Epithelial cell of proximal tubule (primary cell): ENCODE measurements at regions not wholly inside any gene's neighbourhood (a gene's known extent, or its start where the extent isn't known, plus 50 kb on each side); places are given as distances from the start of the nearest gene placed in this dataset.
A peak's percentile ranks its signal among the peaks of the same experiment; 100 is the strongest.

Experiments used
- DNase-seq: peaks from one replicate; pipeline ENCODE4 v3.0.0-alpha.2; 2011; ENCODE audit warnings: low read depth
- H3K4me3 ChIP-seq: 2 replicates; pipeline ENCODE4 v1.5.1; 2011; ENCODE audit warnings: low read depth, mild to moderate bottlenecking, low read length
- CTCF ChIP-seq: conservative IDR thresholded peaks from 2 replicates; pipeline ENCODE4 v1.5.1; 2012; ENCODE audit warnings: low read depth, mild to moderate bottlenecking, low read length

GRCh38 chr10:90407851-90408250 lies 450.0 kb downstream of the HTR7 start:
- DNase-seq, result no peak
- TF ChIP-seq CTCF, result no peak
- H3K4me3 ChIP-seq, result no peak overlapping the region

- TF ChIP-seq CTCF, result no peak
- no peak overlapping the region for H3K4me3 ChIP-seq
- no peak for DNase-seq
Observed at GRCh38 chr10:90412582-90412981, 445.3 kb downstream of the HTR7 start.

GRCh38 chr10:90413196-90413595 lies 444.6 kb downstream of the HTR7 start:
- no peak for DNase-seq
- TF ChIP-seq CTCF, result no peak

GRCh38 chr10:90414926-90415325 lies 442.9 kb downstream of the HTR7 start:
- no peak for DNase-seq

More at GRCh38 chr10:90413196-90413595, 444.6 kb downstream of the HTR7 start:
- H3K4me3 ChIP-seq, result no peak overlapping the region

GRCh38 chr10:90417029-90417428 lies 440.8 kb downstream of the HTR7 start:
- no peak overlapping the region for H3K4me3 ChIP-seq
- no peak for TF ChIP-seq CTCF
- peak; percentile 49 for DNase-seq

More at GRCh38 chr10:90414926-90415325, 442.9 kb downstream of the HTR7 start:
- no peak for TF ChIP-seq CTCF
- no peak overlapping the region for H3K4me3 ChIP-seq

- no peak overlapping the region for H3K4me3 ChIP-seq
- peak; percentile 31 for DNase-seq
- TF ChIP-seq CTCF, result no peak
Observed at GRCh38 chr10:90417476-90418210, 440.2 kb downstream of the HTR7 start.
